ENCODE measurements at regions not wholly inside any gene's neighbourhood (a gene's known extent, or its start where the extent isn't known, plus 50 kb on each side); places are given as distances from the start of the nearest gene placed in this dataset.

DNA sequence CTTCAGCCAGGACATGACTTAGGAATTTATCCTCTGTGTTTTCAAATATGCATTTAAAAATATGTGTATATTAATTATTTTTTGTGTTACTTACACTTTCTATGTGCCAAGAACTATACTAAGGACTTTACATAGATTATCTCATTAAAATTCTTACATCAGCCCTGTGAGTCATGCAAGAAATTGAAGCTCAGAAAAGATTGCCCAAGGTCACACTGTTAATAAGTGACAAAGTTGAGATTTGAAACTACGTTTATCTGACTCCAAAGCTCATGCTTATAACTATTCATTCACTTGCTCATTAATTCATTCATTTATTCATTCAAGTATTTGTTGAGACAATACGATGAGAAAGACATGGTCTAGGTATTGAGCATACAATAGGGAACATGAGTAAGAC is 62.9 kb upstream of the CHRDL1 start:
- no peak for ATAC-seq
- TF ChIP-seq, protein P1, sequence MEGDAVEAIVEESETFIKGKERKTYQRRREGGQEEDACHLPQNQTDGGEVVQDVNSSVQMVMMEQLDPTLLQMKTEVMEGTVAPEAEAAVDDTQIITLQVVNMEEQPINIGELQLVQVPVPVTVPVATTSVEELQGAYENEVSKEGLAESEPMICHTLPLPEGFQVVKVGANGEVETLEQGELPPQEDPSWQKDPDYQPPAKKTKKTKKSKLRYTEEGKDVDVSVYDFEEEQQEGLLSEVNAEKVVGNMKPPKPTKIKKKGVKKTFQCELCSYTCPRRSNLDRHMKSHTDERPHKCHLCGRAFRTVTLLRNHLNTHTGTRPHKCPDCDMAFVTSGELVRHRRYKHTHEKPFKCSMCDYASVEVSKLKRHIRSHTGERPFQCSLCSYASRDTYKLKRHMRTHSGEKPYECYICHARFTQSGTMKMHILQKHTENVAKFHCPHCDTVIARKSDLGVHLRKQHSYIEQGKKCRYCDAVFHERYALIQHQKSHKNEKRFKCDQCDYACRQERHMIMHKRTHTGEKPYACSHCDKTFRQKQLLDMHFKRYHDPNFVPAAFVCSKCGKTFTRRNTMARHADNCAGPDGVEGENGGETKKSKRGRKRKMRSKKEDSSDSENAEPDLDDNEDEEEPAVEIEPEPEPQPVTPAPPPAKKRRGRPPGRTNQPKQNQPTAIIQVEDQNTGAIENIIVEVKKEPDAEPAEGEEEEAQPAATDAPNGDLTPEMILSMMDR (IDR thresholded peaks at IDR 0.05): no peak
- Histone ChIP-seq H3K27ac (no peak overlapping the region), H3K36me3 (no peaks in the 10 kb centered on the region), H3K27me3 (peaks cover 0 to 69% (median 0%) of the 10 kb centered on the region in 7 donors), H3K9me3 (no peaks in the 10 kb centered on the region), H3K4me1 (no peaks in the 10 kb centered on the region), H3K4me3 (no peak overlapping the region)
- intact Hi-C loops (cut with DNase I): loop anchor here in 2 of 10 donors (10.0 kb wide), 1 partner anchor 586 kb away; no protein-coding TSS in a partner anchor
- DNase-seq: no peak
- WGBS, 2 donors: 67 to 73% methylated on average over 2 of the region's 2 CpGs

DNA sequence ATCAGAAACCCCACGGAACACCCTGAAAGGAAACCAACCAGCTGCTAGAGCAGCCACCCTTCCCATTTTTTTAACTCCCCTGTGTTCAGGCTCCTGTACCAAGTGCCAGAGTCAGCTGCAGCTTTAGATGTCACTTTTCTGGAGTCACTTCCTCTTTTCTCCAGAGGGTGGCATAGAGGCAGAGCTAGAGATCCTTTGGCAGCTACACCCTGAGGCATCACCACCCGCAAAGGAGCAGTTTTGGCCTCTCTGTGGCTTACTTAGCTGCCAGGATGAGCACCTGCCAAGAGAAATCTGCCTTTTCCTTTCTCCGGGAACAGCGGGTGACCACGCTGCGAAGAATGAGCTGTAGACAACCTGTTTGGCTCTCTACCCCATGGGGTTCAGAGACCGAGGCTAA is 58.0 kb upstream of the CHRDL1 start:
- DNase-seq: peak in 1 of 2 donors; percentile 3
- H3K36me3 ChIP-seq: no peaks in the 10 kb centered on the region
- WGBS, 2 donors: 15 to 25% methylated on average over 7 of the region's 7 CpGs
- TF ChIP-seq, protein P1 (IDR thresholded peaks at IDR 0.05): peak in 6 of 9 donors; percentile 16 to 32 (median 26)
- intact Hi-C loops (cut with DNase I): loop anchor here in 4 of 10 donors (5.0 to 10.0 kb wide), 3 partner anchors 249 to 591 kb away; no protein-coding TSS in a partner anchor
- no peaks in the 10 kb centered on the region for H3K9me3 ChIP-seq
- ATAC-seq: peak in 1 of 8 donors; percentile 47
- H3K4me3 ChIP-seq: no peak overlapping the region
- H3K27me3 ChIP-seq: peaks cover 0 to 62% (median 0%) of the 10 kb centered on the region in 7 donors
- no peaks in the 10 kb centered on the region for H3K4me1 ChIP-seq
- H3K27ac ChIP-seq: no peak overlapping the region

DNA sequence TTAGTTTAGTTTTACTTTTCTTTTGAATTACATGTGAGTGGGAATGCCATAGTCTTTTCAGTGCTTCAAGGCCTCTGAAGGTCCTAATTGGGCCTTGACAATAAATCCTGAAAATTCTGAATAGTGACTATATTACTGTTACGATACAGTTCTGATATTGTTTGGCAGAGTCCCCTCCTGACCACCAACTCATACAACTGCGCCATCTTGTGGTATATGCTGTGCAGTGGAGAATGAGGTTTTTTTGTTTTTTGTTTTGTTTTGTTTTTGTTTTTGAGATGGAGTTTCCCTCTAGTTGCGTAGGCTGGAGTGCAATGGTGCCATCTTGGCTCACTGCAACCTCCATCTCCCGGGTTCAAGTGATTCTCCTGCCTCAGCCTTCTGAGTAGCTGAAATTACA is 56.6 kb upstream of the CHRDL1 start:
- Histone ChIP-seq H3K9me3 (no peaks in the 10 kb centered on the region), H3K4me1 (no peaks in the 10 kb centered on the region), H3K4me3 (no peak overlapping the region), H3K36me3 (no peaks in the 10 kb centered on the region), H3K27me3 (peaks cover 0 to 69% (median 0%) of the 10 kb centered on the region in 7 donors), H3K27ac (no peak overlapping the region)
- intact Hi-C loops (cut with DNase I): loop anchor here in 4 of 10 donors (5.0 to 10.0 kb wide), 3 partner anchors 250 to 593 kb away; no protein-coding TSS in a partner anchor
- 44 to 52% methylated on average over 4 of the region's 4 CpGs for WGBS, 2 donors
- ATAC-seq (no peak), DNase-seq (no peak)
- TF ChIP-seq, protein P1 (IDR thresholded peaks at IDR 0.05): peak in 7 of 9 donors; percentile 37 to 49 (median 42)

DNA sequence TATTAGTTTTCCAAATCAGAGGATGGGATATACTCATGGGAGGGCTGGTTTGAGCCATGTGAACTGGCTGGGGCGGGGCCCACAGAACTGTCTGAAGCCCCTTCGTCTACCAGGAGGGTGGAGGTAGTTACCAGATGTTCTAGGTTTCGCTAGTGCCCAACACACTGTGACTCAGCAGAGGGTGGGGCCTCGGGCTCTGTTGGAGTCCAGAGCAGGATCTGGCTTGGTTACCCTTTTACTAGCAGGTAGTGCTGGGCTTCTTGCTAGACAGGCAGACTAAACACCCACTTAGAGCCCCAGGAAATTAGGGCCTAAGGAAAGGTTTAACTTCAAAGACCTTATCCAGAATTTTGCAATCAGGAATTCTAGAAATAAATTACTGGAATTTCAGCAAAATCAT is 56.2 kb upstream of the CHRDL1 start:
- Histone ChIP-seq H3K36me3 (no peaks in the 10 kb centered on the region), H3K27me3 (peaks cover 0 to 73% (median 0%) of the 10 kb centered on the region in 7 donors), H3K4me1 (no peaks in the 10 kb centered on the region), H3K4me3 (no peak overlapping the region), H3K9me3 (no peaks in the 10 kb centered on the region), H3K27ac (no peak overlapping the region)
- 77 to 78% methylated on average over 4 of the region's 4 CpGs for WGBS, 2 donors
- intact Hi-C loops (cut with DNase I): loop anchor here in 4 of 10 donors (5.0 to 10.0 kb wide), 3 partner anchors 251 to 593 kb away; no protein-coding TSS in a partner anchor
- TF ChIP-seq, protein P1 (IDR thresholded peaks at IDR 0.05): no peak
- no peak for DNase-seq
- no peak for ATAC-seq
